ENCODE measurements at regions not wholly inside any gene's neighbourhood (a gene's known extent, or its start where the extent isn't known, plus 50 kb on each side); places are given as distances from the start of the nearest gene placed in this dataset.
"Not testable (repeated sequence)": the region's sequence is repeated elsewhere in the genome, so short reads cannot be mapped to it uniquely, and the experiment has no call there.

DNA sequence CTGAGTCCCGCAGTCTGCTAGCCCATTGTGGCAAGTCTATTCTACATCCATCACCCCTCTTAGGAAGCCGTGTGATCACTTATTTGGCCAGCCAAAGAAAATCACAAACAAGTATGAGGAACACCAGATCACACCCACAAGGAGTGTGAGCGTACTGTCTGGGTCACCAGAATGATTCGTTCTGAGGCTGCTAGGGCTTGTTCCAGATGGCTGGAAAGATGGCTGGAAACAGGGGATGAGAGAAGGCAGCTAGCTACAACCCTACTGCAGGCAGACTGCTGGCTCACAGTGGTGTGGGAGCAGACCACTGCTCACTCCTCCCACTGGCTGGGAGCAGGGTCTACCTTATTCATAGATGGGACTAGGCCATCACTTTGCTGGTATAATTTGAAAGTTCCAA lies 97.4 kb downstream of the TRIM69 start:
- H3K4me1 Mint-ChIP-seq (ENCODE audit: low read depth); H3K27ac Mint-ChIP-seq (ENCODE audit: unreplicated experiment); H3K36me3 Mint-ChIP-seq (ENCODE audit: low read depth); H3K27me3 Mint-ChIP-seq (ENCODE audit: low read depth); H3K4me3 Mint-ChIP-seq (ENCODE audit: unreplicated experiment); H3K9me3 Mint-ChIP-seq (ENCODE audit: low read depth); DNase-seq (ENCODE audit: low spot score): not testable (repeated sequence)

DNA sequence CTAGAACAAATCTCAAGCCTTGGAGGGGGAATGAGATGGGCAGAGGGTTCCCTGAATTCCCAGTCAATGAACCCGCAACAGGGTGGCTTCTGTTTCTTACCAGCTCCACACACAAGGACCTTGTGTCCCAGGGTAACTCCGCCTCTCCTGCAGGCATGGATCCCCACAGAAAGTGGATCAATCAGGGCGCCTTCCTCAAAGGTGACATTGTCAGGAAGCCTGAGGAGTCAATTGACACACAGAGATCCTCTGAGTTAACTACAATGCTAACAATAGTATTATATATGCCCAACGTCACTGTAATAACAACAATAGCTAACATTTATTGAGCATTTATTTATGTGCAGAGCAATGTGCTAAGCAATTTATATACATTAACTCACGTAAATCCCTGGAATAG lies 98.8 kb downstream of the TRIM69 start:
- H3K36me3 Mint-ChIP-seq (ENCODE audit: low read depth); DNase-seq (ENCODE audit: low spot score); H3K4me1 Mint-ChIP-seq (ENCODE audit: low read depth); H3K27ac Mint-ChIP-seq (ENCODE audit: unreplicated experiment); H3K27me3 Mint-ChIP-seq (ENCODE audit: low read depth); H3K9me3 Mint-ChIP-seq (ENCODE audit: low read depth); H3K4me3 Mint-ChIP-seq (ENCODE audit: unreplicated experiment): not testable (repeated sequence)

DNA sequence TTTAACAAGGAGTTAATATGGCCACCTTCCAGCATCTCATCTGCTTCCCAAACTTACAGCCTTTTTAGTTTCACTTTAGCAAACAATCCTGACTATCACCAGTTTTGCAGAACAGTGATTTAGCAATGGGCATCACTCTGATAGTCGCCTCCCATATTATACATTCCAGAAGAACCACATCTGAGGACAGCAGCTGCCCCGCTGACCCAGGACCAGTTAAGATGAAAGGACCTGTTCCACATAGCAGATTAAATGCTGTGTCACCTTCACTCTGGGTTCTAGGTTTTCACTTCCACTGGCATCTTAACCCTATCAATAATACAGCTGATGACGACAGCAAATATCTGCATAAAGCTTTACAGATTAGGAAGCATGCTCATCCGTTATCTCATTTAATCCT lies 99.8 kb downstream of the TRIM69 start:
- Mint-ChIP-seq H3K27ac (ENCODE audit: unreplicated experiment) (no peak overlapping the region), H3K27me3 (ENCODE audit: low read depth) (peaks cover 3% of the 10 kb centered on the region), H3K36me3 (ENCODE audit: low read depth) (no peaks in the 10 kb centered on the region), H3K4me1 (ENCODE audit: low read depth) (peaks cover 9% of the 10 kb centered on the region), H3K4me3 (ENCODE audit: unreplicated experiment) (no peak overlapping the region), H3K9me3 (ENCODE audit: low read depth) (no peaks in the 10 kb centered on the region)
- no peak for DNase-seq (ENCODE audit: low spot score)
- no peak for TF ChIP-seq CTCF (IDR thresholded peaks at IDR 0.05)

DNA sequence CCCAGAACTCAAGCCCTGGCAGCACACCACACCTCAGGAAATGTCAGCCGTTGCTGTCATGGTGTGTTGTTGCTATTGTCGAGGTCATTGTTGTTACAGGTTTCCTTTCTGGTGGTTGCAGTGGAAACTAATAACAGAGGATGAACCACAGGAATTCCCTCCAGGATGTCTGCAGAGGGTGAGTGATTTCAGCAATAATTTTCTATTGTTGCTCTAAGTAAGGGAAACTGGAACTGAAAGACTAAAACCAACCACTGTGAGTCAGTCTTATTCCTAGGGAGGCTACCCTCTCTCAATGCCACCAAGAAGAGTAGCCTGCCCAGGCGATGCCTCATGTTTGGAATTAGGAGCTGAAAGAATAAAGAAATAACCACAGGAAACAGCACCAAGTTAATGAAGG lies 102.6 kb downstream of the TRIM69 start:
- H3K4me3 Mint-ChIP-seq (ENCODE audit: unreplicated experiment); H3K4me1 Mint-ChIP-seq (ENCODE audit: low read depth); H3K9me3 Mint-ChIP-seq (ENCODE audit: low read depth); H3K27me3 Mint-ChIP-seq (ENCODE audit: low read depth); DNase-seq (ENCODE audit: low spot score); H3K36me3 Mint-ChIP-seq (ENCODE audit: low read depth): not testable (repeated sequence)
- H3K27ac Mint-ChIP-seq (ENCODE audit: unreplicated experiment), result peak overlapping the region; percentile 51

DNA sequence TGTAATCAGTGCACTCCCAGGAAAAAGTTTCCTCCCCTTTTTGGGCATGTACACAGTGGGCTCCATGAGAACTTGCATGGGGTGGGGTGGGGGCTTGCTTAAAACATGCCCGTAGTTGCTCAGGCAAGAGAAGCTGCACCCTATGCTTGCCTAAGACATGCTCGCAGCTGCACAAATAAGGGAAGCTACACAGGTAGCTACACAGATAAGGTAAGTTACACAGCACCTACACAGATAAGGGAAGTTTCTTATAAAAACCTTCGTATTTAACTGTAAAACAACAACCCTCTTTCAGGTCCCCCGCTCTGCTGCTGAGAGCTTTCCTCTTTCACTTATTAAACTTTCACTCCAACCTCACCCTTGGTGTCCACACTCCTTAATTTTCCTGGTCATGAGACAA lies 105.4 kb downstream of the TRIM69 start:
- H3K27ac Mint-ChIP-seq (ENCODE audit: unreplicated experiment); H3K9me3 Mint-ChIP-seq (ENCODE audit: low read depth); H3K4me3 Mint-ChIP-seq (ENCODE audit: unreplicated experiment); DNase-seq (ENCODE audit: low spot score); H3K36me3 Mint-ChIP-seq (ENCODE audit: low read depth); H3K27me3 Mint-ChIP-seq (ENCODE audit: low read depth); H3K4me1 Mint-ChIP-seq (ENCODE audit: low read depth): not testable (repeated sequence)

- H3K4me1 Mint-ChIP-seq (ENCODE audit: low read depth); H3K9me3 Mint-ChIP-seq (ENCODE audit: low read depth); DNase-seq (ENCODE audit: low spot score); H3K4me3 Mint-ChIP-seq (ENCODE audit: unreplicated experiment); H3K36me3 Mint-ChIP-seq (ENCODE audit: low read depth); H3K27ac Mint-ChIP-seq (ENCODE audit: unreplicated experiment); H3K27me3 Mint-ChIP-seq (ENCODE audit: low read depth): not testable (repeated sequence)
Observed at GRCh38 chr15:44842883-44843282, 106.6 kb downstream of the TRIM69 start.

- H3K27ac Mint-ChIP-seq (ENCODE audit: unreplicated experiment); DNase-seq (ENCODE audit: low spot score); H3K4me1 Mint-ChIP-seq (ENCODE audit: low read depth); H3K4me3 Mint-ChIP-seq (ENCODE audit: unreplicated experiment); H3K27me3 Mint-ChIP-seq (ENCODE audit: low read depth); H3K36me3 Mint-ChIP-seq (ENCODE audit: low read depth); H3K9me3 Mint-ChIP-seq (ENCODE audit: low read depth): not testable (repeated sequence)
Observed at GRCh38 chr15:44844936-44845335, 108.6 kb downstream of the TRIM69 start.

DNA sequence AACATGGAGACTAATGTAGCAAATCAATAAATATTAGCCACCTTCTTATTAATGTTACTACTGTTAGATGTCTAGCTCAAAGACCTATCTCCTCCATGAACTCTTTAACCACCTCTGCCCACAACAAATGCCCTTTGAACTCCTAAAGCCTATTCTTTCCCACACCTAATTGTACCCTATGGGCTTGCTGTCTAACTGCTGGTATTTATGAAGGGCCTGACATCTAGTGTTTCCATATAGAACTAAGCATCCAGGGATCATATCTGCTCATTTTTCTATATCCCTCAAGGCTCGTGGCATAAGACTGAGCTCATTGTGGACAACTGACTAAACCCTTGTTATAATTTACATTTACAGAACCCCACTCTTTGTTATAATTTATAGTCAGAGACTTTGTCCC lies 109.8 kb downstream of the TRIM69 start:
- not testable (repeated sequence) for H3K4me1 Mint-ChIP-seq (ENCODE audit: low read depth); H3K27ac Mint-ChIP-seq (ENCODE audit: unreplicated experiment); H3K4me3 Mint-ChIP-seq (ENCODE audit: unreplicated experiment); H3K27me3 Mint-ChIP-seq (ENCODE audit: low read depth); H3K9me3 Mint-ChIP-seq (ENCODE audit: low read depth); DNase-seq (ENCODE audit: low spot score); H3K36me3 Mint-ChIP-seq (ENCODE audit: low read depth)

DNA sequence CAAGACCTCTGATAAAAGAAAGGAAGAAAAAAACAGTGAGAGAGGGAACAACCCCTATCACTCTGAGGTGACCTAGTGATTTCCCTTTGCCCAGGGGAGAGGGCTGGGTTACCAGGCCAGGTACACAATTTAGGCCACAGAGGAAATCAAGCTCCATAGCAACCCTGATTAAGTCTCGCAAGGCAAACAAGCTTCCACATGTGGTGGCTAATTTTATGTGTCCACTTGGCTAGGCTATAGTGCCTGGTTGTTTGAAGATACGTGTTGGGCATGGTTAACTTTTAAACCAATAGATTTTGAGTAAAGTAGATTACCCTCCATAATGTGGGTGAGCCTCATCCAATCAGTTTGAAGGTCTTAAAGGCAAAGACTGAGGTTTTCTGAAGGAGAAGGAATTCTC lies 108.9 kb upstream of the TERB2 start:
- H3K4me1 Mint-ChIP-seq (ENCODE audit: low read depth); H3K4me3 Mint-ChIP-seq (ENCODE audit: unreplicated experiment); H3K9me3 Mint-ChIP-seq (ENCODE audit: low read depth): not testable (repeated sequence)

DNA sequence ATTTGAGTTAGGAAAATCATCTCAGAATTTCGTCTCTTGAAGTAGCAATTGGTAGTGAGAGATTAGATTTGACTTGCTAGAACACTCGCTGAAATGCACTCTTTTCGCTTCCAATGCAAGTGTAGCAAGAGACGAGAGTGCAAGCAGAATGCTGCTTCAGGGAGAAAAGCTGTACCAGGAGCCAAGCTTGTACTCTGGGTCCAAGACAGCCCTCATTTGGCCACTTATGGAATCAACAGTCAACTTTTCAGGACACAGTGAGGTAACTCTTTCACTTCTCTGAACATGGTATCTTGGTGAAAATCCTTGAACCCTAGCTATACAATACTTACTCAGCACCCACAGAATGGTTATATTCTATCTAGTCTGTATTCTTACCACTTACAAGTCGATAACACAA lies 107.6 kb upstream of the TERB2 start:
- H3K4me3 Mint-ChIP-seq (ENCODE audit: unreplicated experiment); H3K36me3 Mint-ChIP-seq (ENCODE audit: low read depth); H3K4me1 Mint-ChIP-seq (ENCODE audit: low read depth); H3K27me3 Mint-ChIP-seq (ENCODE audit: low read depth); DNase-seq (ENCODE audit: low spot score); H3K27ac Mint-ChIP-seq (ENCODE audit: unreplicated experiment); H3K9me3 Mint-ChIP-seq (ENCODE audit: low read depth): not testable (repeated sequence)

More for the DNA sequence above, 108.9 kb upstream of the TERB2 start:
- H3K27me3 Mint-ChIP-seq (ENCODE audit: low read depth); H3K27ac Mint-ChIP-seq (ENCODE audit: unreplicated experiment); H3K36me3 Mint-ChIP-seq (ENCODE audit: low read depth); DNase-seq (ENCODE audit: low spot score): not testable (repeated sequence)

- not testable (repeated sequence) for H3K4me3 Mint-ChIP-seq (ENCODE audit: unreplicated experiment); H3K27me3 Mint-ChIP-seq (ENCODE audit: low read depth); H3K36me3 Mint-ChIP-seq (ENCODE audit: low read depth); H3K4me1 Mint-ChIP-seq (ENCODE audit: low read depth); H3K27ac Mint-ChIP-seq (ENCODE audit: unreplicated experiment); DNase-seq (ENCODE audit: low spot score); H3K9me3 Mint-ChIP-seq (ENCODE audit: low read depth)
Observed at GRCh38 chr15:44849701-44850403, 106.6 kb upstream of the TERB2 start.

Measured in chondrocyte (in vitro differentiated cells).